LNCaP clone FGC (cell line): ENCODE measurements at regions not wholly inside any gene's neighbourhood (a gene's known extent, or its start where the extent isn't known, plus 50 kb on each side); places are given as distances from the start of the nearest gene placed in this dataset.
A peak's percentile ranks its signal among the peaks of the same experiment; 100 is the strongest.

ENCODE experiments used
- DNase-seq: peaks from one replicate; pipeline ENCODE4 v3.0.0-alpha.2; 2011; ENCODE audit warnings: low read depth
- H3K4me3 ChIP-seq: 2 replicates; pipeline ENCODE4 v1.5.1; 2011; ENCODE audit warnings: mild to moderate bottlenecking, low read depth, low read length, control low read depth
- TF ChIP-seq, protein P1 (sequence below): IDR thresholded peaks from 2 replicates; pipeline ENCODE4 v1.5.1; 2012; ENCODE audit warnings: mild to moderate bottlenecking; ENCODE audit not compliant: control insufficient read depth, insufficient read depth; ENCODE audit errors: extremely low read depth

DNA sequence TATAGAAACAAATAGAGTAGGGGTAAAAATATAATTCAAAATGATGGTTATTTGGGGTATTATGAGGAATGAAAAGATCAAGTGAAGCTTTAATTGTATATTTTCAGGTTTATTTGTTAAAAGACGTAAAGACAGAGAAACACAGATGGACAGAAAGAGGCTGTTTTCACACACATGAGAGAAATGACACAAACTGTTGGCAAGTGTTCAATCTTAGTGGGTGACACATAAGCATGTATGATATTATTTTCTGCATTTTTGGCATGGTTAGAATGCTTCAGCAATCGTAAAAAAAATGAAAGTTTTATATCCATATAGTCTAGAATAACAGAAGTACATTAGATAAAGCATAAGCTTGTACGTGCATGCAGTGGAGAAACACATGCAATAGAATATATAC, 464.4 kb upstream of the AKR1E2 start:
- TF ChIP-seq, protein P1, sequence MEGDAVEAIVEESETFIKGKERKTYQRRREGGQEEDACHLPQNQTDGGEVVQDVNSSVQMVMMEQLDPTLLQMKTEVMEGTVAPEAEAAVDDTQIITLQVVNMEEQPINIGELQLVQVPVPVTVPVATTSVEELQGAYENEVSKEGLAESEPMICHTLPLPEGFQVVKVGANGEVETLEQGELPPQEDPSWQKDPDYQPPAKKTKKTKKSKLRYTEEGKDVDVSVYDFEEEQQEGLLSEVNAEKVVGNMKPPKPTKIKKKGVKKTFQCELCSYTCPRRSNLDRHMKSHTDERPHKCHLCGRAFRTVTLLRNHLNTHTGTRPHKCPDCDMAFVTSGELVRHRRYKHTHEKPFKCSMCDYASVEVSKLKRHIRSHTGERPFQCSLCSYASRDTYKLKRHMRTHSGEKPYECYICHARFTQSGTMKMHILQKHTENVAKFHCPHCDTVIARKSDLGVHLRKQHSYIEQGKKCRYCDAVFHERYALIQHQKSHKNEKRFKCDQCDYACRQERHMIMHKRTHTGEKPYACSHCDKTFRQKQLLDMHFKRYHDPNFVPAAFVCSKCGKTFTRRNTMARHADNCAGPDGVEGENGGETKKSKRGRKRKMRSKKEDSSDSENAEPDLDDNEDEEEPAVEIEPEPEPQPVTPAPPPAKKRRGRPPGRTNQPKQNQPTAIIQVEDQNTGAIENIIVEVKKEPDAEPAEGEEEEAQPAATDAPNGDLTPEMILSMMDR: no peak
- no peak overlapping the region for H3K4me3 ChIP-seq
- DNase-seq: no peak

DNA sequence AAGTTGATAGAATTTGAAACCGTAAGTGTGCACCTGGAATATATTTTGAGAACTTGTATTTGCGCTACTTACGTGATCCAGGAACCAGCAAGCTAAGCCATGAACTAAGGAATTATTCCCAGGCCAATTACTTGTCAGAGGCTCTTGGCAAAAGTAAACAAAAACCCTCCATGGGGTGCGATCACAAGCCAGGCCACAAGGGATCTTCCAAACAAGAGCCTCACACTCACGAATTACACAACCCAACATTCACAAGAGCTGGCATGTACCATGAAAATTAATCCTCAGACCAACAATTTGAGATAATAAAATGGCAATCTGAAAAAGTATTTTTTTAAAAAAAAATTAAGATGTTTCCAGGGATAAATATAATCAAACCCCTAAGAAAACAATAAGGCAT, 467.0 kb upstream of the AKR1E2 start:
- DNase-seq: no peak
- TF ChIP-seq, protein P1: no peak
- no peak overlapping the region for H3K4me3 ChIP-seq

DNA sequence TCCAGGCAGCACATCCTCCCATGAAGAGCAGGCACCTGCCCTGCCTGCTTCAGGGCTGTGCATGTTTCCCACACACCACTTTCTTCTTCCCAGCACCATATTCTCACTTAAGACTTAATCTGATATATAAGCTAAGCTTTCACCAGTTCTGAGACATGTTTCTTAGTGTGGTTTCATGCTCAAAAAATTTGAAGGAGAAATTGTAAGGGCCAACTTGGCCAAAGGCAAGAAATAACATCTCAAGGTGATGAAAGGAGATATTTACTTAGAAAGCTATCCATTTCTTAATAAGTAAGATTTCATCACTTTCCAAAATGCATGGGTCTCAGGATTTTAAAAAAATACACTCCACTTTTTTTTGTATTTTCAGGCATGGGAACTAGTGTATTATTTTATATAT, 468.1 kb upstream of the AKR1E2 start:
- TF ChIP-seq, protein P1: no peak
- no peak for DNase-seq
- no peak overlapping the region for H3K4me3 ChIP-seq

DNA sequence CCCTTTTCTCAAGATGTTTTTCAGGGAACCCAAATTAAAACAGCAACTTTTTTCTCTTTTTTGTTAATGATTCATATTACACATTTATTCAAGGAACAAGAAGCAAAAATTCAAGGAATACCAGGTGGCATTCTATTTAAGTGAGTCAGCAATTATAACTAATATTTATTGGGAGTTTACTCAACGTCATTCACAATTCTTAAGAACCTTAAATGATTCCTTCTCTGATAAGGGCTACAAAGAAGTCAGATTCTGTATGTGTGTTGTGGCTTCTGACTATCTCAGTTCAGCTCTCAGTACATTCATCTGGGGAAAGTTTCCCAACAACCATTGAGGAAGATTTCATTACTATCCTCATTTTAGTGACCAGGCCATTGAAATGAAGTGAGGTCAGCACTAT, 470.7 kb upstream of the AKR1E2 start:
- H3K4me3 ChIP-seq: no peak overlapping the region
- DNase-seq: no peak
- TF ChIP-seq, protein P1: no peak

DNA sequence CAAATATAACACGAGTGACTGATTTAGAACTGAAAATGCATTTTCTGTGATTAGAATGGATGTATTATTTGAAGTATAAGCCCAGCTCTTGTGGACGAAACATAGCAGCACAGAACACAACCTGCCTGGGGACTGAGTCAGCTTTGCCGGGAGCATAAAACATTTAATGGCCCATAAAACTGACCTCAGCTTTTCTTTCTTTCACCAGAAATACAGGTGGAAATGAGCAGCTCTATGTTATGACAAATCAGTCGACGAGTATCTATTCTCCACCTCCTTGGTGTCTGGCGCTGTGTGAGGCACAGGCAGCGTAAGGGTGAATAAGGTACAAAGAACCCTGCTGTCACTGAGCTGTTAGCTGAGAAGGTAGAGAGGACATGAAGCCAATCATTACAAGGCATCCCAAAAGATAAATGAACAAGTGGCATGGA, 471.6 kb upstream of the AKR1E2 start:
- no peak overlapping the region for H3K4me3 ChIP-seq
- peak; percentile 33 for DNase-seq
- TF ChIP-seq, protein P1: no peak

DNA sequence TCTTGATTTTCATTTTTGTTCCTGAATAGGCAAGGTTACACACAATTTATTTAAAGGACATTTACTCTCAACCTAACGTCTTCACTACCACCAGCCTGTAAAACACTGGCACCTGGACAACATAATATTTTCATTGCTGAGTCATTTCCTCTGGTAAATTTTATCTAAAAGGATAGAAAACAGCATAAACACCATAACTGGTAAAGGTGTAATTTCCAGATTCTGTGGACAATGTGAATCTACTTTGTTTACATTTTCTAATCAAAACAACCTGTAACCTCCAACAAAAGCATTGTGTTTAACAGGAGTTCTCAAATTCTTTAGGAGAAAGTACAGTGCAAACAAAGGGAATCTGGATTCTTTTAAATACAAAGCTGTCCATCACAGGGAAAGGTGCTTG, 472.0 kb upstream of the AKR1E2 start:
- TF ChIP-seq, protein P1: no peak
- DNase-seq: peak; percentile 26
- no peak overlapping the region for H3K4me3 ChIP-seq

DNA sequence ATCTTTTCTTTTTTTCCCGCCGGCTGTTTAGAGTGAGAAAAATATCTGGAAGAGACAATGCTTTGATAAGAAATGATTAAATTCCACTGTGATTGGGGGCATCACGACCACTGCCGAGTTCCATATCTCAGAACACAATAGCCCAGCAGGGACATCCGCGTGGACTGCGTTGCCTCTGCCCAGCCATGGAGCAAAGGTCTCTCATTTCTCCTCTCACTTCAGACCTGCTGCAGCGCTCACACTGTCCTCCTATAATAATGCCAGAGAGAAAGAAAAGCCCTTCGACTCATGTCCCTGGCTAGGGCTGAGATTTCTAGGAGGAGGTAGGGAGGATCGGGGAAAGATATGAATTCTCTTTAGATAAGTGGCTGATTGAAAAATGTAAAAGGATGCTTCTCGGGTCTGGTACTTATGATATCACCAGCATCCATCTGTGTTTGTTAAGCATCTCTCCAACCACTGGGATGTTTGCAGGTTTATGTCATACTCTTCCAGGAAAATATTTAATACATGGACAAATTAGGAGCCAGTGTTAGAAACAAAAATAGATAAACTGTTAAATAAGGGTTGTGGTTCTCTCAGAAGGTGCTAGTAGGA, 472.9 kb upstream of the AKR1E2 start:
- TF ChIP-seq, protein P1: no peak
- no peak overlapping the region for H3K4me3 ChIP-seq
- no peak for DNase-seq
